ENCODE measurements at regions not wholly inside any gene's neighbourhood (a gene's known extent, or its start where the extent isn't known, plus 50 kb on each side); places are given as distances from the start of the nearest gene placed in this dataset.
"Not testable (repeated sequence)": the region's sequence is repeated elsewhere in the genome, so short reads cannot be mapped to it uniquely, and the experiment has no call there.

GRCh38 chr2:36180293-36180692, 175.3 kb upstream of the CRIM1 start:
- ATAC-seq (ENCODE audit: insufficient read depth, low FRiP score); H3K4me3 ChIP-seq; H3K9me3 ChIP-seq (ENCODE audit: control insufficient read depth in 4 of 4, insufficient read depth in 3 of 4, low read length in 3 of 4); DNase-seq; H3K4me1 ChIP-seq (ENCODE audit: control insufficient read depth in 5 of 5, insufficient read depth in 5 of 5, low read length in 5 of 5); H3K9ac ChIP-seq (ENCODE audit: insufficient read depth in 1 of 2, low read length in 2 of 2); H3K36me3 ChIP-seq (ENCODE audit: control insufficient read depth in 4 of 4, insufficient read depth in 4 of 4, low read length in 4 of 4); H3K27me3 ChIP-seq (ENCODE audit: control insufficient read depth in 3 of 3, insufficient read depth in 3 of 3, low read length in 2 of 3); H3K27ac ChIP-seq (ENCODE audit: low read depth in 1 of 2, low read length in 1 of 2): not testable (repeated sequence)
- WGBS, 2 donors, result 93 to 98% methylated on average over 19 to 22 of the region's 30 CpGs

GRCh38 chr2:36179668-36180269, 175.8 kb upstream of the CRIM1 start:
- H3K4me3 ChIP-seq; H3K36me3 ChIP-seq (ENCODE audit: control insufficient read depth in 4 of 4, insufficient read depth in 4 of 4, low read length in 4 of 4); H3K4me1 ChIP-seq (ENCODE audit: control insufficient read depth in 5 of 5, insufficient read depth in 5 of 5, low read length in 5 of 5); DNase-seq; H3K27me3 ChIP-seq (ENCODE audit: control insufficient read depth in 3 of 3, insufficient read depth in 3 of 3, low read length in 2 of 3); H3K9ac ChIP-seq (ENCODE audit: insufficient read depth in 1 of 2, low read length in 2 of 2); H3K9me3 ChIP-seq (ENCODE audit: control insufficient read depth in 4 of 4, insufficient read depth in 3 of 4, low read length in 3 of 4); H3K27ac ChIP-seq (ENCODE audit: low read depth in 1 of 2, low read length in 1 of 2); ATAC-seq (ENCODE audit: insufficient read depth, low FRiP score): not testable (repeated sequence)
- 92 to 94% methylated on average over 28 to 40 of the region's 42 CpGs for WGBS, 2 donors

- DNase-seq, result no peak
- Histone ChIP-seq H3K36me3 (ENCODE audit: control insufficient read depth in 4 of 4, insufficient read depth in 4 of 4, low read length in 4 of 4) (no peaks in the 10 kb centered on the region), H3K4me3 (no peak overlapping the region), H3K27me3 (ENCODE audit: control insufficient read depth in 3 of 3, insufficient read depth in 3 of 3, low read length in 2 of 3) (peaks cover 0 to 10% (median 0%) of the 10 kb centered on the region in 3 donors), H3K9ac (ENCODE audit: insufficient read depth in 1 of 2, low read length in 2 of 2) (no peak overlapping the region), H3K27ac (ENCODE audit: low read depth in 1 of 2, low read length in 1 of 2) (no peak overlapping the region), H3K4me1 (ENCODE audit: control insufficient read depth in 5 of 5, insufficient read depth in 5 of 5, low read length in 5 of 5) (peaks cover 0 to 1% (median 0%) of the 10 kb centered on the region in 5 donors), H3K9me3 (ENCODE audit: control insufficient read depth in 4 of 4, insufficient read depth in 3 of 4, low read length in 3 of 4) (no peaks in the 10 kb centered on the region)
- WGBS, 2 donors, result 81 to 82% methylated on average over 2 of the region's 2 CpGs
- no peak for TF ChIP-seq CTCF (IDR thresholded peaks at IDR 0.05; ENCODE audit: control extremely low read depth, extremely low read depth)
- no peak for ATAC-seq (ENCODE audit: insufficient read depth, low FRiP score)
Observed at GRCh38 chr2:36178384-36178783, 177.2 kb upstream of the CRIM1 start.

- H3K4me1 ChIP-seq (ENCODE audit: control insufficient read depth in 5 of 5, insufficient read depth in 5 of 5, low read length in 5 of 5), result peaks cover 0 to 1% (median 0%) of the 10 kb centered on the region in 5 donors
- DNase-seq (peak in 2 of 3 donors; percentile 4 to 9), ATAC-seq (ENCODE audit: insufficient read depth, low FRiP score) (no peak)
- peaks cover 0 to 10% (median 0%) of the 10 kb centered on the region in 3 donors for H3K27me3 ChIP-seq (ENCODE audit: control insufficient read depth in 3 of 3, insufficient read depth in 3 of 3, low read length in 2 of 3)
- no peaks in the 10 kb centered on the region for H3K36me3 ChIP-seq (ENCODE audit: control insufficient read depth in 4 of 4, insufficient read depth in 4 of 4, low read length in 4 of 4)
- no peak overlapping the region for H3K27ac ChIP-seq (ENCODE audit: low read depth in 1 of 2, low read length in 1 of 2)
- no peak overlapping the region for H3K9ac ChIP-seq (ENCODE audit: insufficient read depth in 1 of 2, low read length in 2 of 2)
- no peak for TF ChIP-seq CTCF (IDR thresholded peaks at IDR 0.05; ENCODE audit: control extremely low read depth, extremely low read depth)
- no peaks in the 10 kb centered on the region for H3K9me3 ChIP-seq (ENCODE audit: control insufficient read depth in 4 of 4, insufficient read depth in 3 of 4, low read length in 3 of 4)
- H3K4me3 ChIP-seq, result no peak overlapping the region
- WGBS, 2 donors, result 61 to 65% methylated on average over 2 of the region's 2 CpGs
Observed at GRCh38 chr2:36177282-36177681, 178.3 kb upstream of the CRIM1 start.

Measured in lung (tissue), 11 donors.